K562 (cell line): ENCODE measurements at regions not wholly inside any gene's neighbourhood (a gene's known extent, or its start where the extent isn't known, plus 50 kb on each side); places are given as distances from the start of the nearest gene placed in this dataset.

ENCODE experiments used
- ATAC-seq: fragments of 200-7000 bp; cut with Tn5 transposase; 3 replicates; pipeline ENCODE4 v1.9.1; 2020; ENCODE audit warnings: moderate library complexity
- BruUV-seq: library from RNA; stranded (reverse); fragments of 400-500 nt; replicated peaks from 2 replicates; lab custom pipeline; 2021; lab: Mats Ljungman, UMichigan
- CTCF ChIA-PET: fragments of 300-600 bp; formaldehyde crosslinking; extraction: SDS; loops from one replicate; lab custom pipeline; 2021; ENCODE audit warnings: low intra/inter-chr PET ratio; lab: Yijun Ruan, JAX
- POLR2A ChIA-PET: fragments of 300-600, 350-650 bp; sonication (Branson Sonifier 250); formaldehyde crosslinking; extraction: SDS; loops from one replicate; lab custom pipeline; 2021; ENCODE audit warnings: antibody characterized with exemption, inconsistent platforms; lab: Yijun Ruan, JAX
- DNase-seq, 4 experiments: peaks; one replicate each; pipeline versions ENCODE4 v3.0.0 to v3.0.0-alpha.2; 2011 to 2018; ENCODE audit warnings: low spot score in 3 of 4, mixed read lengths in 3 of 4; ENCODE audit errors: extremely low read depth in 1 of 4
- FAIRE-seq: peaks from 2 replicates; lab custom pipeline; 2011; peaks lifted over from hg19 to GRCh38; lab: Jason Lieb, UNC
- H2AFZ ChIP-seq: 2 replicates; pipeline ENCODE4 v1.6.0; 2011; ENCODE audit warnings: low read depth, low read length, control low read depth, inconsistent platforms
- H3K27ac ChIP-seq: fragments of 200-600 bp; 3 replicates; pipeline ENCODE4 v1.8.0; 2011; ENCODE audit warnings: low read depth, mild to moderate bottlenecking, control low read depth, inconsistent platforms, low read length, moderate library complexity, mixed read lengths; ENCODE audit errors: extremely low read depth
- H3K27me3 ChIP-seq, 2 experiments: fragments of 300-600 bp in 1 of 2; 2 replicates in 1 of 2; 3 replicates in 1 of 2; pipeline versions ENCODE4 v1.6.0 to v1.8.0; 2011; ENCODE audit warnings: inconsistent platforms in 2 of 2, low read length in 2 of 2, mild to moderate bottlenecking in 1 of 2, mixed read lengths in 1 of 2, moderate library complexity in 1 of 2; ENCODE audit not compliant: control insufficient read depth in 2 of 2, insufficient read depth in 2 of 2
- H3K36me3 ChIP-seq: fragments of 300-600 bp; 3 replicates; pipeline ENCODE4 v1.8.0; 2011; ENCODE audit warnings: mild to moderate bottlenecking, low read length, inconsistent platforms; ENCODE audit not compliant: control insufficient read depth, insufficient read depth
- H3K4me1 ChIP-seq, 2 experiments: fragments of 200-600 bp in 1 of 2; replicated peaks in 1 of 2; 2 replicates in 1 of 2; 3 replicates in 1 of 2; pipeline versions ENCODE4 v1.5.1 to v1.8.0; 2011; ENCODE audit warnings: inconsistent platforms in 2 of 2, low read length in 2 of 2, mild to moderate bottlenecking in 1 of 2, mixed read lengths in 1 of 2, moderate library complexity in 1 of 2; ENCODE audit not compliant: control insufficient read depth in 2 of 2, insufficient read depth in 2 of 2
- H3K4me2 ChIP-seq: 2 replicates; pipeline ENCODE4 v1.6.1; 2011; ENCODE audit warnings: low read length, control low read depth, inconsistent platforms, mixed read lengths; ENCODE audit not compliant: insufficient read depth
- H3K4me3 ChIP-seq: fragments of 200-600 bp; sonication (generic), shearing (Covaris generic); 2 replicates; pipeline ENCODE4 v1.5.1; 2016; ENCODE audit warnings: control low read depth, inconsistent platforms
- H3K79me2 ChIP-seq: fragments of 200-600 bp; 3 replicates; pipeline ENCODE4 v1.8.0; 2011; ENCODE audit warnings: low read length, inconsistent platforms; ENCODE audit not compliant: control insufficient read depth, insufficient read depth
- H3K9ac ChIP-seq, 2 experiments: 2 replicates each; pipeline versions ENCODE4 v1.6.0 to v1.6.1; 2011; ENCODE audit warnings: low read depth in 2 of 2, low read length in 2 of 2, control low read depth in 1 of 2, inconsistent platforms in 1 of 2, mild to moderate bottlenecking in 1 of 2, mixed read lengths in 1 of 2; ENCODE audit not compliant: insufficient read depth in 1 of 2
- H3K9me1 ChIP-seq: one replicate; pipeline ENCODE4 v1.6.0; 2011; ENCODE audit warnings: inconsistent platforms, mild to moderate bottlenecking, low read length, moderate library complexity; ENCODE audit not compliant: control insufficient read depth, insufficient read depth
- H3K9me3 ChIP-seq: replicated peaks from 2 replicates; pipeline ENCODE4 v1.5.1; 2011; ENCODE audit warnings: low read depth, low read length, inconsistent platforms; ENCODE audit not compliant: control insufficient read depth, insufficient read depth
- H4K20me1 ChIP-seq: replicated peaks from 2 replicates; pipeline ENCODE4 v1.6.1; 2011; ENCODE audit warnings: low read length, inconsistent platforms, mixed read lengths; ENCODE audit not compliant: control insufficient read depth, insufficient read depth
- ATF7 ChIP-seq: fragments of 450-650 bp; IDR thresholded peaks from 2 replicates; pipeline ENCODE4 v1.7.1; 2014; ENCODE audit warnings: mild to moderate bottlenecking, moderate library complexity
- ELF2 ChIP-seq: fragments of 250-450 bp; sonication (Bioruptor Pico); IDR thresholded peaks from 2 replicates; pipeline ENCODE4 v1.5.0; 2021; ENCODE audit warnings: mild to moderate bottlenecking
- FOXK1 ChIP-seq: sonication (generic); formaldehyde crosslinking; IDR thresholded peaks from 2 replicates; pipeline ENCODE4 v1.8.0; 2022; ENCODE audit warnings: missing genetic modification reagents, mild to moderate bottlenecking, borderline replicate concordance
- FOXK2 ChIP-seq, 2 experiments: fragments of 450-650 bp; IDR thresholded peaks in 1 of 2; conservative IDR thresholded peaks in 1 of 2; 2 replicates each; pipeline ENCODE4 v1.6.1; 2016; ENCODE audit warnings: low read depth in 2 of 2, mild to moderate bottlenecking in 1 of 2
- GABPA ChIP-seq: fragments of 200-800 bp; sonication (Bioruptor generic); conservative IDR thresholded peaks from 2 replicates; pipeline ENCODE4 v1.6.1; 2016; ENCODE audit warnings: low read depth, missing genetic modification characterization, missing compliant biosample characterization
- HDGF ChIP-seq: fragments of 450-650 bp; IDR thresholded peaks from 2 replicates; pipeline ENCODE4 v1.6.1; 2016
- MBD1 ChIP-seq: fragments of 250-450 bp; sonication (Bioruptor Pico); IDR thresholded peaks from 2 replicates; pipeline ENCODE4 v1.8.0; 2022; ENCODE audit warnings: inconsistent platforms
- MECOM ChIP-seq: fragments of 250-450 bp; sonication (Bioruptor Pico); IDR thresholded peaks from 2 replicates; pipeline ENCODE4 v1.8.0; 2022; ENCODE audit warnings: inconsistent platforms
- MTF1 ChIP-seq: fragments of 250-450 bp; sonication (Bioruptor Pico); IDR thresholded peaks from 2 replicates; pipeline ENCODE4 v1.9.0; 2021; ENCODE audit warnings: moderate library complexity, mild to moderate bottlenecking, inconsistent platforms, borderline replicate concordance
- NFIX ChIP-seq: fragments of 250-450 bp; sonication (Bioruptor Pico); IDR thresholded peaks from 2 replicates; pipeline ENCODE4 v1.4.0; 2020; ENCODE audit warnings: low read depth, mild to moderate bottlenecking, moderate library complexity
- PREB ChIP-seq: sonication (generic); formaldehyde crosslinking; IDR thresholded peaks from 2 replicates; pipeline ENCODE4 v1.8.1; 2023; ENCODE audit warnings: mild to moderate bottlenecking, missing genetic modification reagents
- RFX1 ChIP-seq: fragments of 450-650 bp; IDR thresholded peaks from 2 replicates; pipeline ENCODE4 v1.6.1; 2016; ENCODE audit warnings: mild to moderate bottlenecking, moderate library complexity
- SREBF2 ChIP-seq: sonication (generic); formaldehyde crosslinking; IDR thresholded peaks from 2 replicates; pipeline ENCODE4 v1.4.0; 2020; ENCODE audit warnings: mild to moderate bottlenecking, missing genetic modification reagents
- SRSF3 ChIP-seq: fragments of 200-400 bp; formaldehyde crosslinking; IDR thresholded peaks from 2 replicates; pipeline ENCODE4 v1.6.1; 2016; ENCODE audit warnings: mild to moderate bottlenecking, low read length, moderate library complexity; ENCODE audit not compliant: insufficient read depth
- TEAD4 ChIP-seq, 2 experiments: sonication (generic) in 1 of 2; formaldehyde crosslinking in 1 of 2; IDR thresholded peaks; 2 replicates each; pipeline versions ENCODE4 v1.6.1 to v1.8.0; 2012 to 2022; ENCODE audit warnings: borderline replicate concordance in 1 of 2, inconsistent platforms in 1 of 2, low read length in 1 of 2, mild to moderate bottlenecking in 1 of 2, missing genetic modification reagents in 1 of 2
- ZNF764 ChIP-seq: fragments of 250-450 bp; sonication (Bioruptor Pico); IDR thresholded peaks from 2 replicates; pipeline ENCODE4 v1.4.0; 2020; ENCODE audit warnings: low read depth, mild to moderate bottlenecking, moderate library complexity
- ZNF79 ChIP-seq: fragments of 250-450 bp; sonication (Bioruptor Pico); IDR thresholded peaks from 2 replicates; pipeline ENCODE4 v1.4.0; 2020; ENCODE audit warnings: low read depth, mild to moderate bottlenecking, moderate library complexity
- ZNF830 ChIP-seq: fragments of 250-450 bp; sonication (Bioruptor Pico); IDR thresholded peaks from 2 replicates; pipeline ENCODE4 v1.5.0; 2021; ENCODE audit warnings: mild to moderate bottlenecking
- WGBS: fragments of 100-300 bp; shearing (Covaris generic); methylation state at CpG from one replicate; pipeline ENCODE4 v1.1.6; 2016; ENCODE audit warnings: low coverage, mixed read lengths; ENCODE audit not compliant: insufficient coverage; ENCODE audit errors: missing lambda C conversion rate; 5-methylcytosine and 5-hydroxymethylcytosine counted together
- in situ Hi-C: fragments of 300-500 bp; cut with MboI; formaldehyde crosslinking; loops from 4 replicates; pipeline ENCODE4 v1.15.0; 2018; ENCODE audit warnings: inconsistent platforms, mixed read lengths
- intact Hi-C: fragments of 100-400 bp; cut with micrococcal nuclease; formaldehyde crosslinking; loops from 2 replicates; pipeline ENCODE4 v1.14.2; 2022

- TF ChIP-seq NFIX (CRISPR knock-in tag) (no peak), MBD1 (no peak), SREBF2 (CRISPR knock-in tag) (no peak), MECOM (CRISPR knock-in tag) (no peak), HDGF (no peak), ZNF79 (CRISPR knock-in tag) (no peak), TEAD4 (IDR thresholded peaks at IDR 0.05; ENCODE audit: low read length) (no peak), TEAD4 (CRISPR knock-in tag; IDR thresholded peaks at IDR 0.05; ENCODE audit: borderline replicate concordance) (no peak)
These were observed 445.1 kb upstream of the TRIB2 start (continued) for GRCh38 chr2:12271589-12271984.

DNA sequence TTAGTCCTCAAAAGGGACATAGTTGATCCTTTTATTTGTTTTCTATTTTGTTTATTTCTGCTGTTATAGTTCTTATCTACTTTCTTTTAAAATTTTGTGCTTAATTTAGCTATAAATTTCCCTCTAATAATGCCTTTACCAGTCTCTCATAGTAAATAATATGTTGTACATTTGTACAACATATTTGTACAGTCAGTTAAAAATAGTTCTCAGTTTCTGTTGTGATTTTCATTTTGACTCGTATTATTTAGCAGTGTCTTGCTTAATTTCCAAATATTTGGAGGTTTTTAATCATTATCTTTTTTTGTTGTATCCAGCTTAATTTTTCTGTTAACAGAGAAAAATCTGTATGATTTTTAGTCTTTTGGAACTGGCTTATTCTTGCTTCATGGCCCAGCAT is 443.6 kb upstream of the TRIB2 start:
- Histone ChIP-seq H3K27ac (no peak overlapping the region), H2AFZ (no peak overlapping the region), H3K27me3 (no peaks in the 10 kb centered on the region), H3K9ac (no peak overlapping the region), H3K36me3 (no peaks in the 10 kb centered on the region)
- in situ Hi-C loops = no loop called here
- FAIRE-seq (no peak), ATAC-seq (no peak)
- intact Hi-C loops = loop anchor here (10.0 kb wide), 2 partner anchors 218 to 308 kb away; no protein-coding TSS in a partner anchor
- 36% methylated on average over 1 of the region's 1 CpG for WGBS
- ChIA-PET POLR2A (interaction anchor here (0.7 kb wide), 1 partner anchor 38 kb away, joined by 4 read pairs; no protein-coding TSS in a partner anchor), CTCF (no interaction called here)
- TF ChIP-seq RFX1 (no peak), MTF1 (no peak), SRSF3 (no peak), FOXK2 (conservative IDR thresholded peaks at IDR 0.05 in 1 of 2, IDR thresholded peaks at IDR 0.05 in 1 of 2; ENCODE audit: low read depth in 2 of 2) (no peak), ZNF764 (CRISPR knock-in tag) (no peak), ZNF830 (CRISPR knock-in tag) (no peak), ELF2 (CRISPR knock-in tag) (no peak), PREB (CRISPR knock-in tag) (no peak), GABPA (tag) (no peak), FOXK1 (no peak), ATF7 (no peak)
- TF ChIP-seq, all 486 proteins: peak for 0
- Histone ChIP-seq H3K4me1 (peaks cover 0 to 4% of the 10 kb centered on the region in 2 experiments; a peak in 2 of 5 replicates), H3K9me3 (no peaks in the 10 kb centered on the region), H3K4me2 (no peak overlapping the region), H4K20me1 (no peaks in the 10 kb centered on the region), H3K4me3 (no peak overlapping the region), H3K9me1 (no peaks in the 10 kb centered on the region), H3K79me2 (peaks cover 21% of the 10 kb centered on the region)
- BruUV-seq = no TSS peak
- no peak for DNase-seq
